HG02981 (cell line): ENCODE measurements at regions not wholly inside any gene's neighbourhood (a gene's known extent, or its start where the extent isn't known, plus 50 kb on each side); places are given as distances from the start of the nearest gene placed in this dataset.
A peak's percentile ranks its signal among the peaks of the same experiment; 100 is the strongest.
"Not testable (repeated sequence)": the region's sequence is repeated elsewhere in the genome, so short reads cannot be mapped to it uniquely, and the experiment has no call there.

ENCODE experiments used
- ATAC-seq: cut with Tn5 transposase; IDR thresholded peaks from one replicate; pipeline ENCODE4 v1.9.1; 2021; ENCODE audit warnings: mild to moderate bottlenecking, moderate library complexity; ENCODE audit not compliant: unreplicated experiment

DNA sequence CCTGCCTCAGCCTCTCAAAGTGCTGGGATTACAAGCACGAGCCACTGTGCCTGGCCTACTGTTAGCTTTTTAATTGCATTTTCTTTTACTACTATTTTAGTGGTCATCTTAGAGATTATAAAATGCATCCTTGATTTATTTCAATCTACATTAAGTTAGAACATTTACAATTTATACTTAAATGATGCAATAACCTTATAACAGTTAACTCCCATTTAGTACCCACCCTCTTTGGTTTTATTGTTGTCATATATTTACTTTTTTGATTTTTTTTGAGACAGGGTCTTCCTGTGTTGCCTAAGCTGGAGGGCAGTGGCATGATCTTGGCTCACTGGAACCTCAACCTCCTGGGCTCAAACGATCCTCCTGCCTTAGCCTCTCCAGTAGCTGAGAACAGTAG, 77.3 kb downstream of the PPCDC start:
- no peak for ATAC-seq

DNA sequence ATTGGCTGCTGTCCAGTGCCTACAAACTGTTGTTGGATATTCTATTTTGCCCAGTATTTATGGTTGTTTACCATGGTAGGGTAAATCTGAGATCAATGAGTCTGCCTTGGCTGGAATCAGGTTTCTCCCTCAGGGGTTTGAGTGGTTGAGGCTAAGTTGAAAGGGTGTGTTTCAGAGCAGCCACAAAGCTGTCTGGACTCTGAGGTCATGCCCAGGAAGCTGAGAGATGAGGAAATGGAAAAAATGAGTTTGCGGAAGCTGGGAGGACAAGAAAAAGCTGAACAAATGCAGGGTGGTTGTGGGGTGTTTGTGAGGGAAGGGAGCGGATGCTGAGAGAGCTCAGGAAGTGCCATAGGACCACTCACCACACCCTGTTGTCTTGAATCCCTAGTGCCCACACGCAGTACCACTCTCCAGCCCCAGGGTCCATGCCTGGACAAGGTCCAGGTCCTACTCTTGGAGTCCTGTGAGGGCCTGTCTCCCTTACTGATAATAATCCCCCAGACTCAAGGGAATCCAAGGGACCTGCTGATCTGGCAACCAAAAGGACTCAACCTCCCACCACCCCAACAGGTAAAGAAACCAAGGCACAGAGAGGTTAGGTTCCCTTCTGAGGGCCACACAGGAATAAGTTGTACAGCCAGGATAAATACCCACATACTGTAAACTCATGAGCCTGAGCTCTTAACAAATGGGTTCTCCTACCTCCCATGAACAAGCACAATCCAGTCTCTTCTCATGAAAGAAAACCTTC, 81.6 kb downstream of the PPCDC start:
- ATAC-seq: peak; percentile 42

DNA sequence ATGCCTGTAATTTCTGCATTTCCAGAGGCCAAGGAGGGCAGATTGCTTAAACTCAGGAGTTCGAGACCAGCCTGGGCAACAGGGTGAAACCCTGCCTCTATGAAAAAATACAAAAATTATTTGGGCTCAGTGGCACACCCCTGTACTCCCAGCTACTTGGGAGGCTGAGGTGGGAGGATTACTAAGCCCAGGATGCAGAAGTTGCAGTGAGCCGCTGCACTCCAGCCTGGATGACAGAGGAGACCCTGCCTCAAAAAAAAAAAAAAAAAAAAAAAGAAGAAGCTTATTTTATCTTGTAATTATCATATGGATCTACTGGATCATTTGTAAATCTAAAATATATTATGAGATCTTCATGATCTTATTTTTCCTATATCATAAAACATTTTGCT, 84.1 kb downstream of the PPCDC start:
- no peak for ATAC-seq

DNA sequence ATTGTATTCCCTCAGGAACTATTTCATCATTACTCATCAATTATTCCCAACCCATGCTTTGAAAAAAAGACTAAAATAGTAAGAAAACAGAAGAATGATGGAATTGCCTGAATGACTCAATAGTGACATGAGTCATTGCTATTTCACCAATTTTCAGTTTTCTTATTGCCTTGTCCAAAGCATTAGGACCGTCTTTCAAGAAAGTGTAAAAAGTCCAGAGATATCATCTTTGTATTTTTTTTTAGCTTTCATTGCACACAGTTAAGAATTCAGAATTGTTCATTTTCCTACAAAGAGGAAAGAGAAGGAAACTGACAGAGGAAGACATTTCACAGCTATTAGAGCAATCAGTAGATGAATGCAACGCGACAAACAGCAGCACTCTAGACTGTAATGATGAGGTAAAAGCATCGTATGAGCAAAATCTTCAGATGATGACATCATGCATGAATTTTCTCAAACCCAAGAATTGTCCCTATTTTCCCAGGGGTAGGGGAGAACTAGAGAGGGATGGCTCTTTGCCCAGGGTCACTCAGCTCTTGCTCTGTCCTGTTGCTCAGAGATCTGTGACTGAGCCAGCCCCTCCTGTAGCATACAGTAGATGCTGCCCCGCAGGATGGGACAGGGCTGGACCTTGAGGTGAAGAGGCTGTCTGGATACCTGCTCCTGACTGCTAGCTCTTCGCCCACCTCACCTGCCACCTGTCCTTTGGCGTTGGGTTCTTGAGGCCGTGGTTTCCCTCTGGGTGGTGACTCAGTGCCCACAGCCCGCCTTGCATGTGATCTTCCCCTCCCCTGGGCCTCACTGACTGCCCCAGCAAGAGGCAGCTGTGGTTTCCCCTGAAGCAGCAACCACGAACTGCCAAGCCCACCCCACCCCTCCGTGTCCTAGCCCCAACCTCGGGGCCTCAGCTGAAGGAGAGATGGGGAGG, 84.8 kb downstream of the PPCDC start:
- ATAC-seq: no peak

DNA sequence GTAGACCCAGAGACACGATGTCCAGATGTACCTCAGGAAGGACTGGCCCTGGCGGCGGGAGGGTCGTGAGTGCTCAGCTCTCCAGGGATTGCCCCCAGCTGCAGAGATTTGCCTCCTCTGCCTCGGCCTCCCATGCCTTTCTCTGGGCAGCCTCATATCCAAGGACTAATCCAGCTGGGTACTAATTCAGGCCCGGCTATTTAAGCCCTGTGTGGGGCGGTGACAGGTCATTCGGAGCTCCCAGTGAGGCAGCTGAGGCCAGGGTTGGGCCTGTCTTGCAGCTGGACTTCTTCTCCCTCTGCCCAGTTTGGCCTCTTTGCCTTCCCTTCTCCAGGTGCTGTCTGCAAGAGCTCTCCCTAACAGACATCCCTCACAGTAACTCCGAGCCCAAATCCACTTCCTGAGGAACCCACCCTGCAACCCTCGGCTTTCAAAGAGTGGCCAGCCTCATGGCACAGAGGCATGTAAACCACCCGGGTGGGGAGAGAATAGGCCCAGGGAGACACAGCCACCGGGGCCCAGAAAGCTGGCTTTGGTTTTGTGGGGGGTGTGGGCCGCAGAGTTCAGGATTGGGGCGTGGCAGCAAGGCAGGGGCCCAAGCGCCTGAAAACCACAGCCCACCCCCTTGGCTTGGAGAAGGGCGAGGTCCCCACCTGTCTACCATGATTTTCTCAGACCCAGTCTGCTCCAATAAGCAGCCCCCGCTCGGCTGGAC, 85.8 kb downstream of the PPCDC start:
- ATAC-seq: no peak

DNA sequence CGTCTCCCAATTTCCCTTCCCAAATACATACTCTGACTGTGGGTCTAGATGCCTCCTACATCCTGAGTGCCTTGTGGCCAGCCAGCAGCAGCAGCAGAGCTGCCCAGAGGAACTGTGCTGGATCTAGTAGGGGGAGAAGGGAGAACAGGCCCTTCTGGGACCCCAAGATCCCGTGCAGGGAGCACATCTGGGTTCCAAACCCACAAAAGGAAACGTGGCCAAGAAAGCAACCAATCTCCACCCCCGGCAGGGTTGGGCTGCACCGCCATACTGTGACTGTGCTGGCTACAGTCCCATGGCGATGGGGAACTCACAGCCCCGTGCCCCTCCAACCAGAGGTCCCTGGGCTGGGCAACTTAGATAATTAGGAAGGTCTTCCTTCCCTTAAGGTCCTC, 86.3 kb downstream of the PPCDC start:
- ATAC-seq: no peak

DNA sequence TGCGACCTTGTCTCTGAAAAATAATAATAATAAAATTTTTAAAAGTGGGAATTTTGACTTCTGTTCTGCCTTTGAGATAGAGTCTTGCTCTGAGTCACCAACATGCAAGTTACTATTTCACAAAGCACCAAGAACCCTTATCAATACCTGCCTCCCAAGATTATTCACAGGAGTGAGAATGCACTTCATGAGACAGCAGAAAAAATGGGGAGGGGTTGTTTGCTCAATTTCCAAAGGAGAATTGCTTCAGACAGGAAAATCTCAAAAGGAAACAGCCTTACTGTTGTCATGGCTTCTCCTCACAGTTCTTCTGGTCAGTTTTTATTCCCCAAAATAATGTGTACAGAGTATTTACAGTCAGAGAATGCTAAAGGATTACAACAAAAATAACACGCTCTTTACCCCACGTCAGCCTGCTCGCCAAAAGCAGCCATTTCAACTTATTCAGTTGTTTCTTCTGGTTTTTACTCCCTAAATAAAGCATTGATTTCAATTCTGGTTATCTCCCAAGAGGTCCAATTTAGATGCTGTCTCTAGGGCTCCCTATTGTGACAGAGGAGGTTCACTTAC, 89.0 kb downstream of the PPCDC start:
- ATAC-seq: no peak

DNA sequence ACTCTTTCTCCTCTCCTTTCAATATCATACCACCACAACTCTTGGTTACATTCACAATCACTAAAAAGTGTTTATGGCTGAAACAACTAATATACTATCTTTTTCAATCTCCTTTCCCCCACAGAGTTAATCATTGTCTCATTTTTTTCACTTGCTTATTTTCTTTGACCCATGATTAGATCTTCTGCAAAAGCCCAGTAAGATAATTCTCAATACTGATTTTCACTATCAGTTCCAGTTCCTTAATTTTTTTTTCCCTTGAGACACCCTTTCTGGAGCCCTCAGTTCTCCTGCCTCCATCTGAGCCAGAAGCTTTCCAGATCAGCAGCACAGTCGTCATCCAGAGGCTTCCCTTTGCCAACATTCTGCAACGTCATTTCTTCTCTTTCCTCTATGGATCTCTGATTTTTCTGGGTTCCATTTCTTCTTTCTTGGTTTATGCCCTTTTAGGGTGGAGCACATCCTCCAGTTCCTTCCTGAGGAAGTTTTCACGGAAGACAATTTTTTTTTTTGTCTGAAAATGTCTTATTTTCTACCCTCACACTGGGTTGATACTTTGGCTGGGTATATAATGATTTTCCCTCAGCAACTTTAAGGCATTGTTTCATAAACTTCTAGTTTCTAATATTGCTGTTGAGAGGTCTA, 88.7 kb upstream of the C15orf39 start:
- peak; percentile 49 for ATAC-seq

DNA sequence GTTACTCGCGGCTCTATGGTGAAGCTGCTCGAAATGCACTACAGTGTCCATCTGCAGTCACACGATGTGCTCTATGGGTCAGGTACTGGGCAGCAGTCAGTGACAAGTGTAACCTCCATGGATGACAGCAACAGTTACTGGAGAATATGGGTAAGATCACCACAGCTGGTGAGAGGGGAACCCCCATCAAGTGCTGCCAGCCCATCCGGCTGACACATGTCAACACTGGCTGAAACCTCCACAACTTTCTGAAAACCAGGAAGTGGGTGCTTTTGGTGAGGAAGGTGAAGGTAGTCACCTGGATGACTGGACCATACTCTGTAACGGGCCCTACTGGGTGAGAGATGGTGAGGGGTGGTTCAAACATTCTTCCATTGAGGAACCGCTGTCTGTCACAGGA, 87.4 kb upstream of the C15orf39 start:
- ATAC-seq: no peak

DNA sequence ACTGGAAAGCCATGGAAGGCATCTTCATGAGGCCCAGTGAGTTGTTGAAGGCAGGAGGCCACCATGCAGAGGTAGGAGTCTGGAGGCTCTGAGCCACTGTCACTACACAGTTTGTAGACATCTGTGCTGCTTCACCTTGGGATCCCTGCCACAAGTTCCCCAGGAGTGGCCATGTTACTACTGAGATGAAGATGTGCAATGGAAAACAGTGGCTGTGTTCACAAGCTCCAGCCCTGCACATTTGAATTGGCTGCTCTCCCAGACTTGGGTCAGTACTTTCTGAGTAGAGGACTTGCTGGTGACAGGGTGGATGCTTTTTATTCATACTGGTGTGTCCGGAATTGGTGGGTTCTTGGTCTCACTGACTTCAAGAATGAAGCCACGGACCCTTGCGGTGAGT, 86.9 kb upstream of the C15orf39 start:
- no peak for ATAC-seq

DNA sequence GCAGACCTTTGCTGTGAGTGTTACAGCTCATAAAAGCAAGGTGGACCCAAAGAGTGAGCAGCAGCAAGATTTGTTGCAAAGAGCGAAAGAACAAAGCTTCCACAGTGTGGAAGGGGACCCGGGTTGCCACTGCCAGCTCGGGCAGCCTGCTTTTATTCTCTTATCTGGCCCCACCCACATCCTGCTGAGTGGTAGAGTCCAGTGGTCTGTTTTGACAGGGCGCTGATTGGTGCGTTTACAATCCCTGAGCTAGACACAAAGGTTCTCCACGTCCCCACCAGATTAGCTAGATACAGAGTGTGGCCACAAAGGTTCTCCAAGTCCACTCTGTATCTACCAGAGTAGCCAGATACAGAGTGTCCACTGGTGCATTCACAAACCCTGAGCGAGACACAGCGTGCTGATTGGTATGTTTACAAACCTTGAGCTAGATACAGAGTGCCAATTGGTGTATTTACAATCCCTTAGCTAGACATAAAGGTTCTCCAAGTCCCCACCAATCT, 86.2 kb upstream of the C15orf39 start:
- not testable (repeated sequence) for ATAC-seq

DNA sequence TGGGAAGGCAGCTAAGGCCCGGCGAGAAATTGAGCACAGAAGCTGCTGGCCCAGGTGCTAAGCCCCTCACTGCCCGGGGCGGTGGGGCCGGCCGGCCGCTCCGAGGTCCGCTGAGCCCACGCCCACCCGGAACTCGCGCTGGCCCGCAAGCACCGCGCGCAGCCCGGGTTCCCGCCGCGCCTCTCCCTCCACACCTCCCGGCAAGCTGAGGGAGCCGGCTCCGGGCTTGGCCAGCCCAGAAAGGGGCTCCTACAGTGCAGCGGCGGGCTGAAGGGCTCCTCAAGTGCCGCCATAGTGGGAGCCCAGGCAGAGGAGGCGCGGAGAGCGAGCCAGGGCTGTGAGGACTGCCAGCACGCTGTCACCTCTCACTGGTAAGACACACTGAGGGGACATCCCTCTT, 85.5 kb upstream of the C15orf39 start:
- not testable (repeated sequence) for ATAC-seq

DNA sequence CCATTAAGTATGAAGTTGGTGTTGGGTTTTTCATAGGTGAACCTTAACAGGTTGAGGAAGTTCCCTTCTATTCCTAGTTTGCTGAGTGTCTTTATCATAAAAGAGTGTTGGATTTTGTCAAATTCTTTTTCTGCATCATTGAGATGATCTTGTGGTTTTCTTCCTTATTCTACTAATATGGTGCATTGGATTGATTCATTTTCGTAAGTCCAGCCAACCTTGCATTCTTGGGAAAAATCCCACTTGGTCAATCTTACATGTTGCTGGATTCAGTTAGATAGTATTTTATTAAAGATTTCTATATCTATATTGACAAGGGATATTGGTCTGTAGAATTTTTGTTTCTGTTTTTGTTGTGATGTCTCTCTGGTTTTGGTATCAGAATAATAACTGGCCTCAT, 83.7 kb upstream of the C15orf39 start:
- ATAC-seq: no peak

DNA sequence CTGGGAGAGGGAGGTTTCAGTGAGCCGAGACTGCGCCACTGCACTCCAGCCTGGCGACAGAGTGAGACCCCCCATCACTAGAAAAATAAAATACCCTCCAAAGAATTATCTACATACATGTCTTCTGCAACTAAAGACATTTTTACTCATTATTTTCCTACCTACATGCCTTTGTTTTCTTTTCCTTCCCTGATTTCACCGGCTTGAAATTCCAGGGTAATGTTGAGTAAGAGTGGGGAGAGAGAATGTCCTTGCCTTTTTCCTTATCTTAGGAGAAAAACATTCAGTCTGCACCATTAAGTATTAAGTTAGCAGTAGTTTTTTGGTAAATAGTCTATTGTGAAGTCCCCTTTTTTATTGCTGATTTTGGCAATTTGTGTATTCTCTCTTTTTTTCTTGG, 82.4 kb upstream of the C15orf39 start:
- ATAC-seq: not testable (repeated sequence)

DNA sequence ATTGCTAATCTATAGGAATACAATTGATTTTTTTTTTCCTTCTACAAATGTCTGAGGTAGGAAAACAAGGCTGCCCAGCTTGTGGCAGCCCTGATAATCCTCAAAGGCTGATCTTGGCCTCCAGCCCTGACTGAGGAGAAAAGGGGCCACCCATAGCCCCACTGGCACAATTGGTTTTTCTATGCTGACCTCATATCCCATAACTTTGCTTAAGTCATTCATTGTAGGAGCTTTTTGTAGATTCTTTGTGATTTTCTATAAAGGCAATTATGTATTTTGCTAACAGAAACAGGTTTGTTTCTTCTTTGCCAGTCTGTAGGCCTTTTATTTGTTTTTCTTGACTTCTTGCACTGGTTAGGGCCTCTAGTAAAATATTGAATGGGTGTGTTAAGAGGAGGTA, 80.2 kb upstream of the C15orf39 start:
- ATAC-seq: no peak

DNA sequence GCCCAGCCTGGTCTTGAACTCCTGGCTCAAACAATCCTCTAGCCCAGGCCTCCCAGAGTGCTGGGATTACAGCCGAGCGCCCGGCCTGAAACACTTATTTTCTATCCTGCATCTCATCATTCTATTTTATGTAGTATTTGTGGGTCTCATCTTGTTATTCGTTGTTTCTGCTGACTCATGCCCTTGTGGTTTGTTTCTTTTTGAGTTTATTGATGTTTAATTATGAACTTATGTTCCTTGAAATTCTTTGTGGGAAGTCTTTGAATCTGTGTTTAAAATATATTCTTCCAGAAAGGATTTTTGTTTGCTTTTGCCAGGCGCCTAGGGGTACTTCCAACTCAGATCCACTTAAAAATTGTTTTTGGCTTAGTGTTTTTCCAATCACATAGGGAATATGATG, 78.3 kb upstream of the C15orf39 start:
- ATAC-seq: no peak

DNA sequence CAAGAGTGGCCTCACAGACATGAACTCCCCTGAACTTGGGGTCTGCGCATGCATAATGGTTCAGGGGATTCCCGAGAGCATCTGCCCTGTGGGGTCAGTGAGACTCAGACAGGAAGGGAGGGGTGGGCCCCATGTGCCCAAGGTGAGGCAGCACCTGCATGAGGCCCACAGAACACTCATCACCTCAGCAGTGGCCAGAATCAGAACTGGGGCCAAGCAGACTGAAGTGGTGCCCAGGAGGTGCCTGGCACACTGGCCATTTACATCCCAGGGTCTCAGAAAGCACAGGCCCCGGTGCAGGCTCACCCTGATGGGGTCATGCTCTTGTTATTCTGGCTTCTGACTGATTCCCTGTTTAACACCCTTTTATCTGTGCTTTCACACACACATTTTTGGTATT, 77.4 kb upstream of the C15orf39 start:
- not testable (repeated sequence) for ATAC-seq

DNA sequence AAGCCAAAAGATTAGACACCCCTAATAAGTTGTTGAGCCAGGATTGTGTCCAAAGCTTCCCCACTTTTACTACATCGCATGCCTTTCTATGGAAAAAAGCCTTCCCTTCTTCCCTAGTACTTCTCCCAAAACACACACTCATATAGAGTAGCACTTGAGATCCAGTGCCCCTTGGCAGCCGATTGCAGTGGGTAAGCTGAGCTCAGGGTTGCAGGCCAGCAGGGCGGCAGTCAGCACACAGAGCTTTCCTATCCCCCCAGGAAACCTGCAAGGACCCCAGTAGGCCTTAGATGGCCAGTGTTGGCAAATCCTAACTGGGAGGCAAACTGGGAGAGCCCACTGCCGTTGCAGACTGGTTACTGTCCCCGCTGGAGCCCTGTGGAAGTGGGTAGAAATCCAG, 75.7 kb upstream of the C15orf39 start:
- no peak for ATAC-seq

DNA sequence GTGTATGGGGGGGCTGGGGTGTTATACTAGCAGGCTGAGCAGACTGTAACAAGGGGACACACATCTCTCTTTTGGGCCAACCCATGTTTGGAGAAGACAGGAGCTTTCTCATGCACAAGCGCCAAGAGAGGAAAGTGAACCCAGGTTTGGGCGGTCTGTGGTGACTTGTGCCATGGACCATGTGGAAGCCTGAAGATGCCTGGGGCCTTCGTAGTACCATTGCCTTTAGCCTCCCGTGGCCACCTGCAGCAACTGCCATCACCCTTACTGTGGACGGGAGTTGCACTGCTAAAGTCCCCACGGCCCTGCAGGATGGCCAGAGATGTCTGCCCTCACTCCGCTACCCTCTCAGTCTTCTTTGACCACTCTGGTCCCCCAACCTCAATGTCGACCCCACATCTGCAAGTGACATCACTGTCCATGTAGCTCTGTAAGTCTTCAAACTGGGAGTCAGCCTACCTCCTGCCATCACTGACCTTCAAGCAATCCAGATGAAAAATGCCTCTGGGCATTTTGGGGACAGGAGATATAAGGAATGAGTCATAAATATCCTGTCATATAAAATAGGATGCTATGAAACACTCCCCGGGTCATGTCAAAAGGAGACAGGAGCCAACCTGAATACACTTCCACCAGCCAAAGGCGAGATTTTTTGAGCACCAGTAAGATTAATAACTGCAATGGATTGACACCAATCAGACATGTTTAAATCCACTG, 74.7 kb upstream of the C15orf39 start:
- no peak for ATAC-seq

DNA sequence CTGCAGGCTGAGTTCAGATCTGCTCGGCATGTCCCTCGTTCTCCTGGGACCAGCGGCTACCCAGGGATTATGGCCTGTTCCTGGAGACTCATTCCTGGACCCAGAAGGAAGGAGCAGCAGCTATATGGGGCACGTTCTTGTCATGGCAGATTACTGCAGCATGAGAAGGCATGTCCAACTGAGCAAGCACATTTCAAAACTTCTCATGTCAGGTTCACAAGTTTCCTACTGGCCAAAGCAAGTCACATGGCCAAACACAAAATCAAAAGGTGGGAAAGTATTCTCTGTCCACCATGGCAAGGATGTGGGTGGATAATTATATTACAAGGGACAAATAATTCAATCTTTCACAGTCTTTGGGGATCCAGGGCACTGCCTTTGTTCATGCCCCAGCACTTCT, 71.9 kb upstream of the C15orf39 start:
- no peak for ATAC-seq
